ENCODE measurements at regions not wholly inside any gene's neighbourhood (a gene's known extent, or its start where the extent isn't known, plus 50 kb on each side); places are given as distances from the start of the nearest gene placed in this dataset.

DNA sequence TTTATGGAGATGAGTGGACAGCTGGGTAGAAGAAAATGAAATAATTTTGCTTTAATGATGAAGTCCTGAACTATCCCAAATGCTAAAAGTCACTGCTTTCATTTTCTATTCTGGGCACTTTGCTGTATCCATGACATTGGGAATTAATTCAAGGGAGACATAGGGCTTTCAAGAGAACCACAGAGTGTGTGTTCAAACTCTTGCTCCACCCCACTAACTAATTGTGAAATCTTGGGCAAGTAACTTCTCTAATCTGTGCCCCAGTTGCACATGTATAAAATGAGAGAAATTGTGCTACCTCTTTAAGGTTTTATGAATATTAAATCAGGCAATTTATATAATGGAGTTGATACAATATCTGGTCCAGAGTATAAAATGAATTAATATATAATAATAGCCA lies 1422.0 kb downstream of the ADGRL3 start:
- Histone ChIP-seq H3K4me3 (ENCODE audit: low read depth in 2 of 2, low read length in 1 of 2) (no peak overlapping the region), H3K36me3 (replicated peaks in 1 of 2; ENCODE audit: control insufficient read depth in 1 of 2, insufficient read depth in 2 of 2, low read length in 1 of 2) (no peaks in the 10 kb centered on the region), H3K4me1 (ENCODE audit: control insufficient read depth in 1 of 2, insufficient read depth in 2 of 2, low read depth in 1 of 2, low read length in 1 of 2) (no peaks in the 10 kb centered on the region), H3K27ac (ENCODE audit: low read depth in 2 of 2, low read length in 1 of 2) (no peak overlapping the region), H4K20me1 (ENCODE audit: insufficient read depth) (no peaks in the 10 kb centered on the region), H2AFZ (ENCODE audit: low read depth) (no peak overlapping the region), H3K79me2 (ENCODE audit: insufficient read depth) (no peaks in the 10 kb centered on the region), H3K27me3 (ENCODE audit: insufficient read depth) (no peaks in the 10 kb centered on the region), H3K4me2 (no peak overlapping the region), H3K9ac (no peak overlapping the region), H3F3A (replicated peaks; ENCODE audit: insufficient read depth) (no peaks in the 10 kb centered on the region), H3K9me3 (no peaks in the 10 kb centered on the region), H3K9me2 (peaks cover 3% of the 10 kb centered on the region; the same call in 1 of the 2 replicates)
- DNase-seq = no peak
- TF ChIP-seq, protein P1, sequence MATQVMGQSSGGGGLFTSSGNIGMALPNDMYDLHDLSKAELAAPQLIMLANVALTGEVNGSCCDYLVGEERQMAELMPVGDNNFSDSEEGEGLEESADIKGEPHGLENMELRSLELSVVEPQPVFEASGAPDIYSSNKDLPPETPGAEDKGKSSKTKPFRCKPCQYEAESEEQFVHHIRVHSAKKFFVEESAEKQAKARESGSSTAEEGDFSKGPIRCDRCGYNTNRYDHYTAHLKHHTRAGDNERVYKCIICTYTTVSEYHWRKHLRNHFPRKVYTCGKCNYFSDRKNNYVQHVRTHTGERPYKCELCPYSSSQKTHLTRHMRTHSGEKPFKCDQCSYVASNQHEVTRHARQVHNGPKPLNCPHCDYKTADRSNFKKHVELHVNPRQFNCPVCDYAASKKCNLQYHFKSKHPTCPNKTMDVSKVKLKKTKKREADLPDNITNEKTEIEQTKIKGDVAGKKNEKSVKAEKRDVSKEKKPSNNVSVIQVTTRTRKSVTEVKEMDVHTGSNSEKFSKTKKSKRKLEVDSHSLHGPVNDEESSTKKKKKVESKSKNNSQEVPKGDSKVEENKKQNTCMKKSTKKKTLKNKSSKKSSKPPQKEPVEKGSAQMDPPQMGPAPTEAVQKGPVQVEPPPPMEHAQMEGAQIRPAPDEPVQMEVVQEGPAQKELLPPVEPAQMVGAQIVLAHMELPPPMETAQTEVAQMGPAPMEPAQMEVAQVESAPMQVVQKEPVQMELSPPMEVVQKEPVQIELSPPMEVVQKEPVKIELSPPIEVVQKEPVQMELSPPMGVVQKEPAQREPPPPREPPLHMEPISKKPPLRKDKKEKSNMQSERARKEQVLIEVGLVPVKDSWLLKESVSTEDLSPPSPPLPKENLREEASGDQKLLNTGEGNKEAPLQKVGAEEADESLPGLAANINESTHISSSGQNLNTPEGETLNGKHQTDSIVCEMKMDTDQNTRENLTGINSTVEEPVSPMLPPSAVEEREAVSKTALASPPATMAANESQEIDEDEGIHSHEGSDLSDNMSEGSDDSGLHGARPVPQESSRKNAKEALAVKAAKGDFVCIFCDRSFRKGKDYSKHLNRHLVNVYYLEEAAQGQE (IDR thresholded peaks at IDR 0.05; ENCODE audit: low read depth, low read length) = no peak
- TF ChIP-seq, protein P2, sequence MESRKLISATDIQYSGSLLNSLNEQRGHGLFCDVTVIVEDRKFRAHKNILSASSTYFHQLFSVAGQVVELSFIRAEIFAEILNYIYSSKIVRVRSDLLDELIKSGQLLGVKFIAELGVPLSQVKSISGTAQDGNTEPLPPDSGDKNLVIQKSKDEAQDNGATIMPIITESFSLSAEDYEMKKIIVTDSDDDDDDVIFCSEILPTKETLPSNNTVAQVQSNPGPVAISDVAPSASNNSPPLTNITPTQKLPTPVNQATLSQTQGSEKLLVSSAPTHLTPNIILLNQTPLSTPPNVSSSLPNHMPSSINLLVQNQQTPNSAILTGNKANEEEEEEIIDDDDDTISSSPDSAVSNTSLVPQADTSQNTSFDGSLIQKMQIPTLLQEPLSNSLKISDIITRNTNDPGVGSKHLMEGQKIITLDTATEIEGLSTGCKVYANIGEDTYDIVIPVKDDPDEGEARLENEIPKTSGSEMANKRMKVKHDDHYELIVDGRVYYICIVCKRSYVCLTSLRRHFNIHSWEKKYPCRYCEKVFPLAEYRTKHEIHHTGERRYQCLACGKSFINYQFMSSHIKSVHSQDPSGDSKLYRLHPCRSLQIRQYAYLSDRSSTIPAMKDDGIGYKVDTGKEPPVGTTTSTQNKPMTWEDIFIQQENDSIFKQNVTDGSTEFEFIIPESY (IDR thresholded peaks at IDR 0.05; ENCODE audit: borderline replicate concordance, low read depth) = no peak
- no peak for TF ChIP-seq RCOR1 (IDR thresholded peaks at IDR 0.05; ENCODE audit: low read length)
- no peak for TF ChIP-seq RFX5 (IDR thresholded peaks at IDR 0.05; ENCODE audit: low read length)
- TF ChIP-seq JUND (IDR thresholded peaks at IDR 0.05) = no peak
- no peak for TF ChIP-seq SIN3A (IDR thresholded peaks at IDR 0.05; ENCODE audit: borderline replicate concordance, low read depth, low read length)
- TF ChIP-seq, protein P3, sequence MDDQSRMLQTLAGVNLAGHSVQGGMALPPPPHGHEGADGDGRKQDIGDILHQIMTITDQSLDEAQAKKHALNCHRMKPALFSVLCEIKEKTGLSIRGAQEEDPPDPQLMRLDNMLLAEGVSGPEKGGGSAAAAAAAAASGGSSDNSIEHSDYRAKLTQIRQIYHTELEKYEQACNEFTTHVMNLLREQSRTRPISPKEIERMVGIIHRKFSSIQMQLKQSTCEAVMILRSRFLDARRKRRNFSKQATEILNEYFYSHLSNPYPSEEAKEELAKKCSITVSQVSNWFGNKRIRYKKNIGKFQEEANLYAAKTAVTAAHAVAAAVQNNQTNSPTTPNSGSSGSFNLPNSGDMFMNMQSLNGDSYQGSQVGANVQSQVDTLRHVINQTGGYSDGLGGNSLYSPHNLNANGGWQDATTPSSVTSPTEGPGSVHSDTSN (IDR thresholded peaks at IDR 0.05) = no peak
- TF ChIP-seq NFIC (IDR thresholded peaks at IDR 0.05; ENCODE audit: borderline replicate concordance) = no peak
- TF ChIP-seq TCF12 (IDR thresholded peaks at IDR 0.05) = no peak
- TF ChIP-seq, protein P4, sequence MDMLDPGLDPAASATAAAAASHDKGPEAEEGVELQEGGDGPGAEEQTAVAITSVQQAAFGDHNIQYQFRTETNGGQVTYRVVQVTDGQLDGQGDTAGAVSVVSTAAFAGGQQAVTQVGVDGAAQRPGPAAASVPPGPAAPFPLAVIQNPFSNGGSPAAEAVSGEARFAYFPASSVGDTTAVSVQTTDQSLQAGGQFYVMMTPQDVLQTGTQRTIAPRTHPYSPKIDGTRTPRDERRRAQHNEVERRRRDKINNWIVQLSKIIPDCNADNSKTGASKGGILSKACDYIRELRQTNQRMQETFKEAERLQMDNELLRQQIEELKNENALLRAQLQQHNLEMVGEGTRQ (IDR thresholded peaks at IDR 0.05; ENCODE audit: borderline replicate concordance, low read depth, low read length) = no peak
- TF ChIP-seq FOXM1 (IDR thresholded peaks at IDR 0.05; ENCODE audit: low read depth) = no peak
- no peak for TF ChIP-seq GABPA (IDR thresholded peaks at IDR 0.05; ENCODE audit: low read depth)
- no peak for TF ChIP-seq FOSL2 (IDR thresholded peaks at IDR 0.05; ENCODE audit: borderline replicate concordance, low read depth)
- TF ChIP-seq GATA2 (CRISPR knock-in tag; IDR thresholded peaks at IDR 0.05) = no peak
- TF ChIP-seq TAF1 (IDR thresholded peaks at IDR 0.05; ENCODE audit: borderline replicate concordance, low read depth, low read length) = no peak
- CTCF ChIA-PET = interaction anchor here (0.5 kb wide), 1 partner anchor 1214 kb away, joined by 3 read pairs; no protein-coding TSS in a partner anchor
- POLR2A ChIA-PET = no interaction called here
